Kidney glomerular epithelial cell (primary cell): ENCODE measurements at regions not wholly inside any gene's neighbourhood (a gene's known extent, or its start where the extent isn't known, plus 50 kb on each side); places are given as distances from the start of the nearest gene placed in this dataset.

Source experiments
- DNase-seq: peaks from one replicate; lab custom pipeline; 2025; lab: John Stamatoyannopoulos, UW

- no peak for DNase-seq
Observed at GRCh38 chr2:120991441-120991840, 255.8 kb downstream of the GLI2 start.

DNA sequence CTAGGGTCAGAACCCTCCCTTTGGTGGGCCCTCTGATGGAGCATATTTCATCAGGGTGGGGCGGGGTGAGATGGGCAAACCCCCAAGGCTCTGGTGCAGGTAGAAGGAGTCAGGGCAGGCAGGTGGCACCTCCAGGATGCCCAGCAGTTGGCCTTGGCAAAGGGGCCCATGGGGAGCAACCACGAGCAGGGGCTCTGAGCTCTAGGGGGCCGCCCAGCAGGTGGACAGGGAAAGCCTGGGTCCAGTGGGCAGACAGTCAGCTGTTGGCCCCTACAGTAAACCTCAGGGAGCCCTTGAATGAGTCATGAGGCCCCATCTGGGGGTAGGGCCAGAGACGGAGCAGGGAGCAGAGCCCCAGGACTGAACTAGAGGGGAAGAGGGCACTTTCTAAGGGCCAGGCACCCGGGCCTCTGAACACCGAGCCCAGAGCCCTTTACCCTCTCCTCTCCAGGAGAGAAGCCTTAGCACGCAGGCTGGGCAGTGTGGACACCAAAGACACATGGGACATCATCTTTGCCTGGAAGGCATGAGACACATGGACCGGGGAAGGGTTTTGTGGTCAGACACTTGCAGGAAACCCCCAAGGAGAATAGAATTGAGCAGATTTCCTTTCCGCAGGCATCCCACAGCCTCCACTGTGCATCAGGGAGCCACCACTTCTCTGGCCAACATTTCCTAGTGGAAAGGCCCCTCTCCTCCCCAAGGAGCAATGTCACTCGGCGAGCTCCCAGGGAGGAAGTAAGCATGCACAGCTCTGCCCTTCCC is 257.3 kb downstream of the GLI2 start:
- DNase-seq: no peak

DNA sequence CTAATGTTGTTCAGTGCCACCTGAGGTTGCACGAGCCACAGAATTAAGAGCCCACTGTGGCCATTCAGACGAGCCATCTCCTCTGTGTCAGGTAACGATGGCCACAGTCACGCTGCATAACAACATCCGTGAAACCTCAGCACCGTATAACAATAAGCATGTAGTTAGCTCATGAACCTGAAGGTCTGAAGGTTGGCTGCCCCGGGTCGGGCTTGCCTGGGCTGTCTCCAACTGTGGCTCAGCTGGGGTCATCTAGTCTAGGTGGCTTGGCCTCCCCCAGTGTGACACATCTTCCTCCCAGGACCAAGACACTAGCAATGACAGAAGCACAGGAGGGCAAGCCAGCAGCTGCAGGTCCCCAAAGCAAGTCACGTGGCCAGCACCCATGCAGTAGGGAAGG is 258.0 kb downstream of the GLI2 start:
- DNase-seq: no peak

- DNase-seq: no peak
Observed at GRCh38 chr2:120994301-120994995, 258.8 kb downstream of the GLI2 start.

DNA sequence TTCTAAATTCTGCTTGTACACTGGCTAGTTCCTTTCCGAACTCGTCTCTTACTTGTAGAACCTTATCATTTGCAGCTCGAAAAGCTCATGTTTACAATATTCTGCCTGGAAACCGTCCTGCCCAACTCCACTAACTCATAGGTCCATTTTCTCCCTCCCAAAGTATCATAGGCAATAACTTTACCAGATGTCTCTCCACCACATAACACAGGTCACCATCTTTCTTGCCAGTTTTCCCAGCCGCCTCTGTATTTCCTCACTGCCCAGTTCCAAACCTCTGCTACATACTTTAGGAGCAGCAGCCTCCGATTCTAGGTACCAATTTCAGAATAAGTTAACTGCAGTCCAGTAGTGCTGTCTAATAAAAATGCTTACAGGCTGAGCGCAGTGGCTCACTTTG is 259.5 kb downstream of the GLI2 start:
- no peak for DNase-seq

DNA sequence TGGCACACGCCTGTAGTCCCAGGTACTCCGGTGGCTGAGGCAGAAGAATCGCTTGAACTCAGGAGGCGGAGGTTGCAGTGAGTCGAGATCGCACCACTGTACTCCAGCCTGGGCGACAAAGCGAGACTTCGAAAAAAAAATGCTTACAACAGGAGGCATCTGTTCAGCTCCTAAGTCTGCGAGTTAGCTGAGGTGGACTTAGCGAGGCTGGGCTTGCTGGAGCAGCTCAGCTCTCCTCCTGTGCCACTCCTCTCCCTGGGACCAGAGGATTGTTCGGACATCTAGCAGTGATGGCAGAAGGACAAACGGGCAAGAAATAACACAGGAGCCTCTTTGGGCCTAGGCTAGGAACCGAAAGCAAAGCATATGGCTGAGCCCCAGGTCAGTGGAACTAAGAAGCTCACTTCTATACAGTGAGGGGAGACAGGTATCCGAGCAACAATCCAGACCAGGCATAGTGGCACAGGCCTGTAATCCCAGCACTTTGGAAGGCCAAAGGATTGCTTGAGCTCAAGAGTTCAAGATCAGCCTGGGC is 260.1 kb downstream of the GLI2 start:
- no peak for DNase-seq

GRCh38 chr2:120999377-121000097 is 263.9 kb downstream of the GLI2 start:
- no peak for DNase-seq

GRCh38 chr2:121000804-121001203 is 265.1 kb downstream of the GLI2 start:
- DNase-seq: no peak

GRCh38 chr2:121001641-121002040 is 266.0 kb downstream of the GLI2 start:
- no peak for DNase-seq

GRCh38 chr2:121002597-121002996 is 266.9 kb downstream of the GLI2 start:
- DNase-seq: no peak

DNA sequence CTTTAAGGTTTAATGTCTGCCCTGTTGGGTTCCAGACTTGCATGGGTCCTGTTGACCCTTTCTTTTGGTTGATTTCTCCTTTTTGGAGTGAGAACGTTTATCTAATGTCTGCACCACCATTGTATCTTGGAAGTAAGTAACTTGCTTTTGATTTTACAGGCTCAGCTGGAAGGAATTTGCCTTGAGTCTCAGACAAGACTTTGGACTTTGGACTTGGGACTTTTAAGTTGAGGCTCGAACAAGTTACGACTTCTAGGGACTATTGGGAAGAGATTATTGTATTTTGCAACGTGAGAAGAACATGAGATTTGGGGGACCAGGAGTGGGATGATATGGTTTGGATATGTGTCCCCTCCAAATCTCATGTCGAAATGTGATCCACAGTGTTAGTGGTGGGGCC is 267.7 kb downstream of the GLI2 start:
- no peak for DNase-seq

DNA sequence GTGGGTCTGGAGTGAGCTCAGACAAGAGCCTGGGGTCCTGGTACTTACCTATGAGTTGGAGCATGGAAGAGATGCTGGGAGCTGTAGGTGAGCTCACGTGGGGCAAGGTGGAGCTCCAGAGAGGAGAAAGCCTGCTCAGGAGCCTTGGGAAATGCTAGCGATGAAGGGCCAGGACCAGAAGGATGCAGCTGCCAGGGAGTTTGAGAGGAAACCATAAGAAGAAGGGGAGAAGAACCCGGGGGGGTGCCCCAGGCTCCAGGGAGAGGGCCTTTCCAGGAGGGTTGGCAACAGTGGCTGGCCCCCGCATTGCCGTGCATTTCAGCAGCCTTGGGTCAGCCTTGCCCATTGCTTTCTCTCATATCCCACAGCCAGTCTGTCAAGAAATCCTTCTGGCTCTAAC is 268.7 kb downstream of the GLI2 start:
- DNase-seq: no peak

GRCh38 chr2:121004950-121005349 is 269.3 kb downstream of the GLI2 start:
- DNase-seq: no peak

GRCh38 chr2:121005453-121005852 is 269.8 kb downstream of the GLI2 start:
- DNase-seq: no peak

DNA sequence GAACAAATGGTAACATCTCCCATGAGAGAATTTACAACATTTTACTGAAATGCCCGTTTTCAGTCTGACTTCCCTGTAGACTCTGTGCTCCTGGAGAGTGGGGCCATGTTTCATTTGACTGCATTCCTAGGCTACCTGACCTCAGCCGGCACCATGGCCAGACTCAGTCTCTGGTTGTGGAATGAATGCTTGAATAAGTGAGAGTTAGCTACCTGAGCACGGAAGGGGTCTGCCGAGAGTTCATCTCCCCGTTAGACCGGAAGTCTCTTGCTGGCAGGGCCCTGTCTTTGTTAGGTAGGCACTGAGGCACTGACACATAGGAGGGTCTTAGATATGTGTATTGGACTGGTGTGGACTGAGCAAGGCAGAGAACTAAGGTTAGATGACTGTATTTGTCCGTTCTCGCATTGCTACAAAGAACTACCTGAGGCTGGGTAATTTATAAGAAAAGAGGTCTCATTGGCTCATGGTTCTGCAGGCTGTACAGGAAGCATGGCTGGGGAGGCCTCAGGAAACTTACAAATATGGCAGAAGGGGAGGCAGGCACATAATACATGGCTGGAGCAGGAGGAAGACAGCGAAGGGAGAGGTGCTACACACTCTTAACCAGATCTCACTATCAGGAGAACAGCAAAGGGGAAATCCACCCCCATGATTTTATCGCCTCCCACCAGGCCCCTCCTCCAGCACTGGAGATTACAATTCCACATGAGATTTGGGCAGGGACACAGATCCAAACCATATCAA is 271.2 kb downstream of the GLI2 start:
- DNase-seq: no peak

GRCh38 chr2:121007490-121007853 is 271.8 kb downstream of the GLI2 start:
- no peak for DNase-seq

DNA sequence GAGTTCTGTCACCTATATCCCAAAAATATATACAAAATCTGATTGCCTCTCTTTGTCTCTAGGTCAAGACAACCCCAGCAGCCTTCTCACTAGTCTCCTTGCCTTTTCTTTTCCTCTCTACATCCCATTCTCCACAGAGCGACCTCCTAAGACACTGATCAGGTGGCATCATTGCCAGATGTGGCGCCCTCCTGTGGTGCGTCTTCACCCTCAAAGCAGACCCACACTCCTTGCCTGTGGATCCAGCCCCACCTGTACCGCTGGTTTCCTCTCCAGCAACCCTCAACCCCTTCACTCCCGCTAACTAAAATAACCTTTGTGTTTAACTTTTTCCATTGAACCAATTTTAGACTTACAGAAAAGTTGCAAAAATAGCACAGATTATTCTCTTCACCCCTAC is 273.3 kb downstream of the GLI2 start:
- DNase-seq: no peak

- DNase-seq: no peak
Observed at GRCh38 chr2:121010998-121011397, 274.0 kb downstream of the TFCP2L1 start.

DNA sequence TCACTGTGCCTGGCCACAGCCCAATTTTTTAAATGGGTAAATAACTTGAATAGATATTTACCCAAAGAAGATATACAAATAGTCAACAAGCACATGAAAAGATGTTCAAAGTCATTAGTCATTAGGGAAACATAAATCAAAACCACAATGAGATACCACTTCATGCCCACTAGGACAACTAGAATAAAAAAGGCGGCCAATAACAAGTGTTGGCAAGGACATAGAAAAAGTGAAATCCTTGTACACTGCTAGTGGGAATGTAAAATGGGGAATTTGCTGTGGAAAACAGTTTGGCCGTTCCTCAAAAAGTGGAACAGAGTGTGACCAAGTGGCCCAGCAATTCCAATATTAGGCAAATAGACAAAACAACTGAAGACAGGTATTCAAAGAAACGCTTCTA is 270.1 kb downstream of the TFCP2L1 start:
- DNase-seq: no peak

- DNase-seq: no peak
Observed at GRCh38 chr2:121015971-121016485, 269.0 kb downstream of the TFCP2L1 start.

GRCh38 chr2:121017396-121017795 is 267.6 kb downstream of the TFCP2L1 start:
- no peak for DNase-seq
